Limb (tissue), 2 donors: ENCODE measurements at regions not wholly inside any gene's neighbourhood (a gene's known extent, or its start where the extent isn't known, plus 50 kb on each side); places are given as distances from the start of the nearest gene placed in this dataset.

Experiments
- DNase-seq, 2 donors: peaks; one replicate each; pipeline ENCODE4 v3.0.0-alpha.2; 2016; ENCODE audit errors: extremely low spot score in 2 of 2

DNA sequence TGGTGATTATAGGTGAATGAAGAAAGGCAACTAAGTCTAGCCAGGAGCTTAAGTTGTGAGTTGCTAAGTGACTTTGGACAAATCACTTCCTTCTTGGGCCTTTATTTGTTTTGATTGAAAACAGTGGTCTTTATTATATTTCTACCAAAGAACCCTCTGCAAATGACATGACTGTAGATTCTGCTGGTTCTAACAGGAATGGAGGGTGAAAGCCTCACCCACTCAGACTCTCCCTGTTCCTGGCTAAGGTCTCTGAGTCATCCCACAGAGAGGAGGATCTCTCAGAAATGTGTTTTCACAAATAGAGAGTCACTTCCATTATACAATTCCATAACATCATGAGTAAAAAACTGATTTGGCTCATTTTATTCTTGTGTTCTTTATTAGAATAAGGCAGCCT lies 583.9 kb upstream of the LRRC4C start:
- DNase-seq: no peak

- no peak for DNase-seq
Observed at GRCh38 chr11:42047637-42048555, 588.4 kb upstream of the LRRC4C start.

DNA sequence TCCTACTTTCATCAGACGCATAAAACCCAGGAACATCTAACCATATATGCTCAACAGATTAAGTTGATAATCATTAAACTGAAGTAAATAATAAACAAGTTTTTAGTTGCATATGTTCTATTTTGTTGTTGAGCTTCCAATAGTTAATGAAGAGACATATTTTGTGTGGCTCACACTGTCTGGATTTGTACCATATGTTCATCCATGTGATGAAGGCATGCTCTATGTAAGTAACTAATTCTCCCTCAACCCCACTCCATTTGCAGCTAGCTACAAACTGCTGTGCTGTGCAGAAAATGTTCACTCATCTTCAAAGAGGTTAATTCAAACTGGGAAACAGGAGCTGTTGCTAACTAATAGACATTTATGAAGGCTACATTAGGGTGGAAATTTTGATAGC lies 589.7 kb upstream of the LRRC4C start:
- no peak for DNase-seq

- no peak for DNase-seq
Observed at GRCh38 chr11:42049650-42050049, 590.2 kb upstream of the LRRC4C start.

DNA sequence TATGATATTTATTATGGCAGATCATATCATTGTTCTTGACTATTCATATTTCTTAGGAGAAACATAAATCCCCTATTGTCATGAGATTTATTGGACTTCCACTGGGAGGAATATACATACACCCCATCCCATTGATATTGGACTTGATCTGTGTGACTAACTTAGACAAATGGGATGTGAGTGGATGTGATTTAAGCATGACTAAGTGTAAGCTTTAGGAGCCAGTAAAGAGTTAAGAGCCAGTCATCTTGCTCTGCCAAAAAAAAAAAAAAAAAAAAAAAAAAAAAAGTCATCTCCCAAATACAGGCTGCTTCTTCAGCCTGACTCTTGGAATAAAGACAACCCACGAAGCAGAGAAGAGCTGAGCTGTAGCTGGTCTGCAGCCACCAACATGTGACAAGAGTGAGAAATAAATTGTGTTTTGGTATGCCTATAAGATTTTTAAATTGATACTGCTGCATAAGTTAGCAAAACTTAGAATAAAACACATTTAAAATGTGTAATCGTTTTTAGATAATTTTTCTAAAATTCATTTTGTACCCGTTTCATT lies 595.0 kb upstream of the LRRC4C start:
- no peak for DNase-seq

DNA sequence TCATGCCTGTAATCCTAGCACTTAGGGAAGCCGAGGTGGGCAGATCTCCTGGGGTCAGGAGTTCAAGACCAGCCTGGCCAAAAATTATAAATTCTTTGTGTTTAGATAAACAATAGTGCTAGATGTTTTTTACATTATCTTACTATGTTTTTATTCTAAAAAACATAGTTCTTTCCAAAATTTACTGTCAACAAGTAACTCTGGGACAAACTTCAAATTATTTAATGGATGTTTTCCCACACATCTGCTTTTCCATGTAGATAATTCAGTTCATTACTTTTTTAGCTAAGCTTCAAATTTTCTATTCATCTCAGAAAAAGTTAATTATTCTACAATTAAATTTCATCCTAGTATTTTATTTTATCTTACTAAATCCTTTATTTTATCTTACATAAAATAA lies 596.2 kb upstream of the LRRC4C start:
- no peak for DNase-seq

- no peak for DNase-seq
Observed at GRCh38 chr11:42058794-42059193, 599.3 kb upstream of the LRRC4C start.

- DNase-seq: no peak
Observed at GRCh38 chr11:42065199-42065598, 605.7 kb upstream of the LRRC4C start.

GRCh38 chr11:42066113-42066512 lies 606.7 kb upstream of the LRRC4C start:
- DNase-seq: no peak

- DNase-seq: no peak
Observed at GRCh38 chr11:42074306-42074705, 614.9 kb upstream of the LRRC4C start.

GRCh38 chr11:42075180-42075579 lies 615.7 kb upstream of the LRRC4C start:
- DNase-seq: no peak

GRCh38 chr11:42077794-42078193 lies 618.3 kb upstream of the LRRC4C start:
- no peak for DNase-seq

- no peak for DNase-seq
Observed at GRCh38 chr11:42085736-42086135, 626.3 kb upstream of the LRRC4C start.

DNA sequence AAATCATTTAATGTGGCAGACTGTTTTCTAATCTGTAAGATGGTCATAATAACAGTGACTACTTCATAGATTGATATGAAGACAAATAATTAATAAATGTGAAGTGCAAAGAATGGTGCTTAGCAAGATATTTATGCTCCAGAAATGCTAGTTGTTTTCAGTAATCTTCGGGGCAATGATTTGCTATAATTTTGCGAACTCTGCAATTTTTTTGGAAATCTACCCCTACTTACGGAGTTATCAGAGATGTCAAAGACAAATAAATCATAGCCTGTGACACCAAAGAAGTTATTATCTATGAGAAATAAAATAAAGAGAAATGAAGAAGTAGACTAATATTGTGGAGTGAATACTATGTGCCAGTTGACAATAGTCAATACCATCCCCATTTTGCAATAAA lies 634.1 kb upstream of the LRRC4C start:
- no peak for DNase-seq

DNA sequence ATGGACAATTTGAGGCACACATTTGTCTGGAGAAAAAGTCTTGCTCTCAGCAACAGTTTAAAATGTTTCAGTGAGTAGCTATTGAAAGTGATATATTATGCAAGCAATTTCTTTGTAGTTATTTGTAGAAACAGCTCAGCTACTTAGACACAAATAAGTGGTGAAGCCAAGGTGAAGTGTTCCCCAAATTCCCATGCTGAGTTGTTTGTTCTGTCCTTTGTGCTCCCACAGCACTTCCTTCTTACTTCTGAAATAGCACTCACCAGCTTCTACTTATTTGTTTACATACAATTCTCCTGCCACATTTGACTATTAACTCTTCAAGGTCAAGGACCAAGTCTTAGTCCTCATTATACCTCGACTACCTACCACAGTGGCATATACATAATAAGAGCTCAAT lies 638.6 kb upstream of the LRRC4C start:
- no peak for DNase-seq

- DNase-seq: no peak
Observed at GRCh38 chr11:42112866-42113265, 653.4 kb upstream of the LRRC4C start.

- no peak for DNase-seq
Observed at GRCh38 chr11:42114927-42115326, 655.5 kb upstream of the LRRC4C start.

GRCh38 chr11:42138454-42138853 lies 679.0 kb upstream of the LRRC4C start:
- no peak for DNase-seq

DNA sequence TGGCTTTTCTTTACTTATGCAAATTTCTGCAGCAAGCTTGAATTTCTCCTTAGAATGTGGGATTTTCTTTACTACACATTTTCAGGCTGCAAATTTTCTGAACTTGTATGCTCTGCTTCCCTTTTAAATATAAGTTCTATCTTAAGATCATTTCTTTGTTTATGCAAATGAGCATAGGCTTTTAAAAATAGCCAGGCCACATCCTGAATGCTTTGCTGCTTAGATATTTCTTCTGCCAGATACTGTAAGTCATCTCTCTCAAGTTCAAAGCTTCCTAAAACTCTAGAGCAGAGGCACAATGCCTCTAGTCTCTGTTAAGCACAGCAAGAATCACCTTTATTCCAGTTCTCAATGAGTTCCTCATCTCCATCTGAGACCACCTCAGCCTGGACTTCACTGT lies 685.9 kb upstream of the LRRC4C start:
- no peak for DNase-seq

DNA sequence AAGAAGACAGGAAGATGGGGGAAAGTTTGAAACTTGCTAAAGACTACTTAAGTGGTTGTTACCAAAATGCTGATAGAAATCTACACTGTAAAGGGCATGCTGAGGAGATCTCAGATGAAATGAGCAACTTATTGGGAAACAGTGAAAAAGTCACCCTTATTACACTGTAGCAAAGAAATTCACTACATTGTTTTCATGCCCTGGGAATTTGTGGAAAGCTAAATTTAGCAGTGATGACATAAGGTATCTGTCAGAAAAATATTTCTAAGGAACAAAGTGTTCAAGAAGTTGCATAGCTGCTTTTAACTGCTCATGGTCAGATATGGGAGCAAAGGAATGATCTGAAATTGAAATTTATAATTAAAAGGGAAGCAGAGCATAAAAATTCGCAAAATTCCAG lies 702.4 kb upstream of the LRRC4C start:
- DNase-seq: no peak

GRCh38 chr11:42169191-42169590 lies 709.7 kb upstream of the LRRC4C start:
- DNase-seq: no peak

GRCh38 chr11:42170601-42171000 lies 711.1 kb upstream of the LRRC4C start:
- no peak for DNase-seq

- no peak for DNase-seq
Observed at GRCh38 chr11:42171046-42171445, 711.6 kb upstream of the LRRC4C start.
